ENCODE measurements at regions not wholly inside any gene's neighbourhood (a gene's known extent, or its start where the extent isn't known, plus 50 kb on each side); places are given as distances from the start of the nearest gene placed in this dataset.

GRCh38 chr6:11324453-11325015, 92.1 kb upstream of the NEDD9 start (continued):
- TF ChIP-seq, protein P1, sequence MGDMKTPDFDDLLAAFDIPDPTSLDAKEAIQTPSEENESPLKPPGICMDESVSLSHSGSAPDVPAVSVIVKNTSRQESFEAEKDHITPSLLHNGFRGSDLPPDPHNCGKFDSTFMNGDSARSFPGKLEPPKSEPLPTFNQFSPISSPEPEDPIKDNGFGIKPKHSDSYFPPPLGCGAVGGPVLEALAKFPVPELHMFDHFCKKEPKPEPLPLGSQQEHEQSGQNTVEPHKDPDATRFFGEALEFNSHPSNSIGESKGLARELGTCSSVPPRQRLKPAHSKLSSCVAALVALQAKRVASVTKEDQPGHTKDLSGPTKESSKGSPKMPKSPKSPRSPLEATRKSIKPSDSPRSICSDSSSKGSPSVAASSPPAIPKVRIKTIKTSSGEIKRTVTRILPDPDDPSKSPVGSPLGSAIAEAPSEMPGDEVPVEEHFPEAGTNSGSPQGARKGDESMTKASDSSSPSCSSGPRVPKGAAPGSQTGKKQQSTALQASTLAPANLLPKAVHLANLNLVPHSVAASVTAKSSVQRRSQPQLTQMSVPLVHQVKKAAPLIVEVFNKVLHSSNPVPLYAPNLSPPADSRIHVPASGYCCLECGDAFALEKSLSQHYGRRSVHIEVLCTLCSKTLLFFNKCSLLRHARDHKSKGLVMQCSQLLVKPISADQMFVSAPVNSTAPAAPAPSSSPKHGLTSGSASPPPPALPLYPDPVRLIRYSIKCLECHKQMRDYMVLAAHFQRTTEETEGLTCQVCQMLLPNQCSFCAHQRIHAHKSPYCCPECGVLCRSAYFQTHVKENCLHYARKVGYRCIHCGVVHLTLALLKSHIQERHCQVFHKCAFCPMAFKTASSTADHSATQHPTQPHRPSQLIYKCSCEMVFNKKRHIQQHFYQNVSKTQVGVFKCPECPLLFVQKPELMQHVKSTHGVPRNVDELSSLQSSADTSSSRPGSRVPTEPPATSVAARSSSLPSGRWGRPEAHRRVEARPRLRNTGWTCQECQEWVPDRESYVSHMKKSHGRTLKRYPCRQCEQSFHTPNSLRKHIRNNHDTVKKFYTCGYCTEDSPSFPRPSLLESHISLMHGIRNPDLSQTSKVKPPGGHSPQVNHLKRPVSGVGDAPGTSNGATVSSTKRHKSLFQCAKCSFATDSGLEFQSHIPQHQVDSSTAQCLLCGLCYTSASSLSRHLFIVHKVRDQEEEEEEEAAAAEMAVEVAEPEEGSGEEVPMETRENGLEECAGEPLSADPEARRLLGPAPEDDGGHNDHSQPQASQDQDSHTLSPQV (IDR thresholded peaks at IDR 0.05) = peak; percentile 65
- TF ChIP-seq NBN (IDR thresholded peaks at IDR 0.05) (0 out of 2 replicates have a peak, but pooled peaks have one; percentile 39), SIX5 (IDR thresholded peaks at IDR 0.05; ENCODE audit: low read depth, low read length, severe bottlenecking) (no peak), NFIC (IDR thresholded peaks at IDR 0.05; ENCODE audit: low read depth, low read length) (no peak), YY1 (IDR thresholded peaks at IDR 0.05; ENCODE audit: low read depth, low read length) (0 out of 2 replicates have a peak, but pooled peaks have one; percentile 8), ATF2 (IDR thresholded peaks at IDR 0.05; ENCODE audit: low read length) (peak; percentile 68; the same call in 1 of the 2 replicates), EP300 (IDR thresholded peaks at IDR 0.05; ENCODE audit: borderline replicate concordance in 1 of 2, control insufficient read depth in 1 of 2, low read depth in 2 of 2, low read length in 2 of 2) (peak; percentile 57 to 76; a peak in 2 of 4 replicates), DPF2 (IDR thresholded peaks at IDR 0.05) (0 out of 2 replicates have a peak, but pooled peaks have one; percentile 18), CHD2 (IDR thresholded peaks at IDR 0.05; ENCODE audit: borderline replicate concordance, low read depth, low read length) (peak; percentile 82), ETV6 (conservative IDR thresholded peaks at IDR 0.05 in 1 of 2, IDR thresholded peaks at IDR 0.05 in 1 of 2; ENCODE audit: borderline replicate concordance in 1 of 2, low read depth in 1 of 2) (no peak), MEF2B (IDR thresholded peaks at IDR 0.05; ENCODE audit: partially characterized antibody, poor library complexity, severe bottlenecking) (peak; percentile 71), FOXM1 (IDR thresholded peaks at IDR 0.05; ENCODE audit: low read depth, low read length) (peak; percentile 48; the same call in 1 of the 2 replicates), MEF2A (IDR thresholded peaks at IDR 0.05; ENCODE audit: insufficient read depth, low read depth, low read length) (peak; percentile 61; the same call in 1 of the 2 replicates), ZBTB40 (IDR thresholded peaks at IDR 0.05; ENCODE audit: borderline replicate concordance) (peak; percentile 79), RAD21 (IDR thresholded peaks at IDR 0.05; ENCODE audit: insufficient read depth, low read depth, low read length) (0 out of 2 replicates have a peak, but pooled peaks have one; percentile 13), SMC3 (IDR thresholded peaks at IDR 0.05; ENCODE audit: borderline replicate concordance, low read length) (0 out of 2 replicates have a peak, but pooled peaks have one; percentile 2), ZNF207 (IDR thresholded peaks at IDR 0.05; ENCODE audit: borderline replicate concordance) (no peak), PAX5 (IDR thresholded peaks at IDR 0.05; ENCODE audit: borderline replicate concordance, low read depth, low read length) (peak; percentile 61; the same call in 1 of the 2 replicates)

All from GM12878 (cell line).